ENCODE measurements at regions not wholly inside any gene's neighbourhood (a gene's known extent, or its start where the extent isn't known, plus 50 kb on each side); places are given as distances from the start of the nearest gene placed in this dataset.

DNA sequence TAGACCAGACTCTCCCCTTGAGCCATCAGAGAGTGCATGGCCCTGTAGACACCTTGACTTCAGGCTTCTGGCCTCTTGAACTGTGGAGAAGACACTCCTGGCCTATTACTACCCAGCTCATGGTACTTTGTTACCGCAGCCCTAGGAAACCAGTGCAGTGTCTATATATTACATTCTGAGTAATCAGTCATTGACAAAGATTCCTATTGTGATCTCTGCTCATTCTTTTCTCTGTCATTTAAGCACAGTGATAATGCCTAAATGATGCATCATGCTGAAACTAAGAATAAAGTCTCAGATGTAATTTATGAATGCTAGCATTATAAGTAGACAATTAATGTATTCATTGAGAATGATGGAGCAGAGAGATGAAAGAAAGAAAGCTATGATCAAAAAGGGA, 603.5 kb downstream of the SOCS6 start:
- ChIA-PET POLR2A (no interaction called here), CTCF (no interaction called here)
- Histone ChIP-seq H3K4me1 (no peaks in the 10 kb centered on the region), H3K4me2 (no peak overlapping the region), H3K27ac (no peak overlapping the region), H3K4me3 (no peak overlapping the region), H3K9me3 (no peaks in the 10 kb centered on the region)
- WGBS (ENCODE audit: missing lambda C conversion rate) = 9% methylated on average over 1 of the region's 1 CpG
- no peak for DNase-seq (ENCODE audit: low read depth in 1 of 2, low spot score in 1 of 2)
- FAIRE-seq = no peak
- no peak for ATAC-seq
- TF ChIP-seq HOXA7 (CRISPR knock-in tag; IDR thresholded peaks at IDR 0.05) (no peak), HEYL (CRISPR knock-in tag; IDR thresholded peaks at IDR 0.05) (no peak), CBX2 (IDR thresholded peaks at IDR 0.05; ENCODE audit: borderline replicate concordance, low read depth) (no peak), NFE2L2 (conservative IDR thresholded peaks at IDR 0.05; ENCODE audit: low read length) (no peak), TFCP2L1 (CRISPR knock-in tag; IDR thresholded peaks at IDR 0.05) (no peak), PHF8 (IDR thresholded peaks at IDR 0.05; ENCODE audit: borderline replicate concordance, low read depth) (no peak)
- TF ChIP-seq, protein P1, sequence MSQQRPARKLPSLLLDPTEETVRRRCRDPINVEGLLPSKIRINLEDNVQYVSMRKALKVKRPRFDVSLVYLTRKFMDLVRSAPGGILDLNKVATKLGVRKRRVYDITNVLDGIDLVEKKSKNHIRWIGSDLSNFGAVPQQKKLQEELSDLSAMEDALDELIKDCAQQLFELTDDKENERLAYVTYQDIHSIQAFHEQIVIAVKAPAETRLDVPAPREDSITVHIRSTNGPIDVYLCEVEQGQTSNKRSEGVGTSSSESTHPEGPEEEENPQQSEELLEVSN (IDR thresholded peaks at IDR 0.05; ENCODE audit: borderline replicate concordance, low read depth) = no peak

DNA sequence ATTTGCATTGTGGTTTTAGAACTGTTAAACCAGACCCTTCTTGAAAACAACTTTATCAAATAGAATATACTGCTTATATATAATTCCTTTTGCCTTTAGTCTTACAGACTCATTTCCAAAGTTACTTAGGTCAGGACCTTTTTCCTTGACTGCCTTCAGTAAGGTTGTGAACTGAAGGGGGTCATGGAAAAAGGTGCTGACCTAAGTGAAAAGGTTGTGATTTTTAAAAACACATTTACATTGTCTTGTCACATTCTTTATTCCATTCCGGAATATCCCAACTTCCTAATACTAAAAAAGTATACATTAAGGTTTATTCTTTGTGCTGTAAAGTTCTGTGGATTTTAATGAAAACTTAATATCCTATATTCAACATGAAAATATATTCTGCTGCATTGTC, 581.4 kb downstream of the SOCS6 start:
- ATAC-seq = no peak
- no peak for FAIRE-seq
- CTCF ChIA-PET = no interaction called here
- TF ChIP-seq NPAS2 (CRISPR knock-in tag; IDR thresholded peaks at IDR 0.05; ENCODE audit: borderline replicate concordance) (no peak), EHMT2 (IDR thresholded peaks at IDR 0.05; ENCODE audit: low read depth) (no peak), RNF2 (IDR thresholded peaks at IDR 0.05; ENCODE audit: borderline replicate concordance, low read depth) (no peak), BHLHE40 (IDR thresholded peaks at IDR 0.05; ENCODE audit: low read depth, low read length) (no peak), MAFK (IDR thresholded peaks at IDR 0.05; ENCODE audit: partially characterized antibody) (peak; percentile 29)
- Histone ChIP-seq H3K27ac (no peak overlapping the region), H3K9me3 (no peaks in the 10 kb centered on the region), H3K4me1 (no peaks in the 10 kb centered on the region), H3K4me3 (no peak overlapping the region), H3K4me2 (no peak overlapping the region)
- POLR2A ChIA-PET = no interaction called here
- no peak for DNase-seq (ENCODE audit: low read depth in 1 of 2, low spot score in 1 of 2)
- 0% methylated on average over 1 of the region's 1 CpG for WGBS (ENCODE audit: missing lambda C conversion rate)

DNA sequence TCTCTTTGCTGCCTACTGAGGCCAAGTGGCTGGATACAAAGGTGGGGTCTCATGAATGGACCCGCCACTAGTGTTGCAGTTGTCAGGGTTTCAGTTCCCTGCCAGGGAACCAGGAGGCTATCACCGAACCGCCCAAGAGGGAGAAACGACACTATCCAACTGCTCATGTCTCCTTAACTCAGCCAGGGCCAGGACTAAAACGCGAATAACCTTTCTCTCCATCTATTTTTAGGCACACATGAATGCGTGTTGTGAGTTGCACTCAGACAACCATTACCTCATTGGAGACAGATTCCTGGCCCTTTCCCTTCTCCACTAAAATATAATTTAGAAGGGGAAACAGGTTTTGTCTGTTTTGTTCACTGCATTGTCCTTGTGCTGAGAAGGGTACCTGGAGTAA, 559.5 kb downstream of the SOCS6 start:
- Histone ChIP-seq H3K27ac (no peak overlapping the region), H3K4me1 (no peaks in the 10 kb centered on the region), H3K4me2 (no peak overlapping the region), H3K4me3 (no peak overlapping the region), H3K9me3 (no peaks in the 10 kb centered on the region)
- TF ChIP-seq MYC (IDR thresholded peaks at IDR 0.05; ENCODE audit: borderline replicate concordance, low read length) (no peak), GATA3 (IDR thresholded peaks at IDR 0.05; ENCODE audit: borderline replicate concordance) (no peak), RFX5 (IDR thresholded peaks at IDR 0.05) (no peak), ZNF302 (CRISPR knock-in tag; IDR thresholded peaks at IDR 0.05) (no peak), ZSCAN20 (CRISPR knock-in tag; IDR thresholded peaks at IDR 0.05) (no peak), HOXB13 (CRISPR knock-in tag; IDR thresholded peaks at IDR 0.05; ENCODE audit: low read depth) (no peak), EHF (CRISPR knock-in tag; IDR thresholded peaks at IDR 0.05) (no peak), MAFK (IDR thresholded peaks at IDR 0.05; ENCODE audit: partially characterized antibody) (no peak), ZC3H11A (IDR thresholded peaks at IDR 0.05) (no peak), ESRRA (IDR thresholded peaks at IDR 0.05; ENCODE audit: borderline replicate concordance, low read length) (no peak), EP300 (IDR thresholded peaks at IDR 0.05) (no peak), TP53 (CRISPR knock-in tag; IDR thresholded peaks at IDR 0.05) (no peak), NFE2L2 (conservative IDR thresholded peaks at IDR 0.05; ENCODE audit: low read length) (no peak), HDAC2 (IDR thresholded peaks at IDR 0.05) (no peak), RAD21 (conservative IDR thresholded peaks at IDR 0.05 in 1 of 2, IDR thresholded peaks at IDR 0.05 in 1 of 2) (no peak)
- TF ChIP-seq, protein P2, sequence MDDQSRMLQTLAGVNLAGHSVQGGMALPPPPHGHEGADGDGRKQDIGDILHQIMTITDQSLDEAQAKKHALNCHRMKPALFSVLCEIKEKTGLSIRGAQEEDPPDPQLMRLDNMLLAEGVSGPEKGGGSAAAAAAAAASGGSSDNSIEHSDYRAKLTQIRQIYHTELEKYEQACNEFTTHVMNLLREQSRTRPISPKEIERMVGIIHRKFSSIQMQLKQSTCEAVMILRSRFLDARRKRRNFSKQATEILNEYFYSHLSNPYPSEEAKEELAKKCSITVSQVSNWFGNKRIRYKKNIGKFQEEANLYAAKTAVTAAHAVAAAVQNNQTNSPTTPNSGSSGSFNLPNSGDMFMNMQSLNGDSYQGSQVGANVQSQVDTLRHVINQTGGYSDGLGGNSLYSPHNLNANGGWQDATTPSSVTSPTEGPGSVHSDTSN (IDR thresholded peaks at IDR 0.05) = no peak
- ChIA-PET CTCF (no interaction called here), POLR2A (no interaction called here)
- DNase-seq (ENCODE audit: low read depth in 1 of 2, low spot score in 1 of 2) = no peak
- no peak for FAIRE-seq
- no peak for ATAC-seq
- WGBS (ENCODE audit: missing lambda C conversion rate) = 43% methylated on average over 6 of the region's 7 CpGs
